ENCODE measurements at regions not wholly inside any gene's neighbourhood (a gene's known extent, or its start where the extent isn't known, plus 50 kb on each side); places are given as distances from the start of the nearest gene placed in this dataset.
A peak's percentile ranks its signal among the peaks of the same experiment; 100 is the strongest.
"Not testable (repeated sequence)": the region's sequence is repeated elsewhere in the genome, so short reads cannot be mapped to it uniquely, and the experiment has no call there.

DNA sequence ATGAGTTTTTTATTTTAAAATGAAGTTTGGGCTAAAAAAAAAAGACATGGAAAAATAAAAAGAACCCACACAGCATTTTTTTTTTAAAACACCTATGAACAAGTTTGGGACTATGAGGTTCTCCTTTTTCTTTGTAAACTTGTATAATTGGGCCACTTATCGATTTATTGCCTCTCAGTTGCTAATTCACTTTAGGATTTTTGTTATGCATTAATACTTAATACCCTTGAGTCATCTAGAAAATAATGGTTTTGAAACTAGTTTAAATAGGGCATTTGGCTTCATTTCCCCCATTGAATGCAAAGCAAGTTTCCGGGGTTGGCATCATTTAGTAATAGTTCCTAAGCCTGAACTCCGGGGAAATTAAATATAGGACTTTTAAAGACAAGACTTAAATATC lies 312.8 kb upstream of the RGS6 start:
- WGBS, 10 experiments = 88 to 100% (median 96%) methylated on average over 2 to 3 of the region's 3 CpGs; no CpG with 5 or more reads in 1 of the 10 experiments
- H3K4me1 ChIP-seq (replicated peaks in 1 of 2) = no peaks in the 10 kb centered on the region
- H3K27ac ChIP-seq = no peak overlapping the region
- in situ Hi-C loops (cut with MboI; ENCODE audit: low pct_unique_long_range_greater_than_20kb in 2 of 9, low sequenced_read_pairs in 9 of 9, unreplicated experiment in 9 of 9) = no loop called here
- ATAC-seq (replicated peaks in 6 of 8) = no peak
- no peak overlapping the region for H3K4me3 ChIP-seq

DNA sequence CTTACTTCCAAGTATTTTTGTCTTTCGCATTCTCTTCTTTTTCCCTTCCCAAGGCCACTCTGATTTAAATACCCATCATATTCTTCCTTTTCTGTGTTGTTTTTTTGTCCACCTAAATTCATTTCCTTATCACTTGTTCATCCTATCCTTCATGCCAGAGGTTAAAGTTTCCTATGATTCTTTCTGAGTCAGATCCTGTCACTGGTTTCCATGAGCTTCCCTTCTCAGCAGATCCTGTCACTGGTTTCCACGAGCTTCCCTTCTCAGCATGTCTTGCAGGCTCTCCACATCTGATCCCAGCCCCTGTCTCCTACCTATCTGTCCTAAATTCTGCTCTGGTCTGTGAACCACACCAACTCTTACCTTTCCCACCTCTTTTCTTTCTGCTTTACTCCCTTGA lies 311.8 kb upstream of the RGS6 start:
- in situ Hi-C loops (cut with MboI; ENCODE audit: low pct_unique_long_range_greater_than_20kb in 2 of 9, low sequenced_read_pairs in 9 of 9, unreplicated experiment in 9 of 9) = no loop called here
- H3K4me1 ChIP-seq (replicated peaks in 1 of 2) = no peaks in the 10 kb centered on the region
- H3K27ac ChIP-seq = no peak overlapping the region
- WGBS, 10 experiments = 50 to 100% (median 94%) methylated on average over 1 to 2 of the region's 2 CpGs; no CpG with 5 or more reads in 1 of the 10 experiments
- H3K4me3 ChIP-seq = no peak overlapping the region
- ATAC-seq (replicated peaks in 6 of 8) = no peak

DNA sequence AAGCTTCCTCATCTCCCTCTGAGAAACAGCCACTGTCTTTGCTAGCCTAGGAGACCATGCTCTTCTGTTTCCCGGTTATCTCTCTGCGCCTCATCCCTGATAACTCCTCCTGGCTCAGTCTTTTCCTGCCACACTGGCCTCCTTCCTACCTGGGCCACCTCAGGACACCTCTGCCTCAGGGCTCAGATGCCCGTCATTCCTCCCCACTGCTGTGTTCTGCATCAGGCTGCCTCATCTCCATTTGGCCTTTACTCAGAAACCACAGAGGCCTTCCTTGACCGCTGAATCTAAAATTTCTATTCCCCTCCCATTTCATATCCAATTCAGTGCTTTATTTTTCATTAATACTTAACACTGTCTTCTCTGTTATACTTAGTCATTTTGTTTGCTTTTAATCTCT lies 311.0 kb upstream of the RGS6 start:
- WGBS, 10 experiments = 50 to 100% (median 92%) methylated on average over 1 to 4 of the region's 4 CpGs
- no peak overlapping the region for H3K27ac ChIP-seq
- no peak for ATAC-seq (replicated peaks in 6 of 8)
- H3K4me3 ChIP-seq = no peak overlapping the region
- in situ Hi-C loops (cut with MboI; ENCODE audit: low pct_unique_long_range_greater_than_20kb in 2 of 9, low sequenced_read_pairs in 9 of 9, unreplicated experiment in 9 of 9) = no loop called here
- H3K4me1 ChIP-seq (replicated peaks in 1 of 2) = no peaks in the 10 kb centered on the region

DNA sequence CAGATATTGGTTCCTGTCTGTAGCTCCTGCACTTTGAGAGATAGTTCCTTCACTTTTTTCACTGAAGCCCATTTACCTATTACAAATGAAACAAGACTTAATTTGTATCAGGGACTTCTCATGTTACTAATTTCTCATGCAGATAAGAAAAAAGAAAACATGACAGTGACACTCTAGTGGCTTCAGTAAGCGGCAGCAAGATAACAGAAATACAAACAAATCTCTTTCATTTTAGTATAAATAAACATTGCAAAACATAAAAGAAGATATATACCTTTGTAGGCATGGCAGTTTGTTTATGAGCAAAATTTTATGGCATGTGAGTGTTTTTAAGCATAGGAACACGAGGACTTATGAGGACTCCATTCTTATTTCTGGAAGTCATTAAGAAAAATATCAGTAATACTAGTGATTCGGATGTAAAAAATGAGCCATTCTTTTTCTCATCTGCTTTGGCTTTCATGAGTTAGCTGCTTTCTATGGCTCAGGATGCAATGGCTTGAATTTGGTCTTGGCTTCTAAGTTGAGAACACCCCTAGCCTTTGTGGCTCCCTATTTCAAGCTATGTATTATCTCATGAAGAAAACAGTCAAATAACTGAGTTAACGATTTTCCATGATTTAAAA lies 310.1 kb upstream of the RGS6 start:
- Histone ChIP-seq H3K4me1 (replicated peaks in 1 of 2) (no peaks in the 10 kb centered on the region), H3K4me3 (no peak overlapping the region), H3K27ac (no peak overlapping the region)
- WGBS, 10 experiments = 55 to 98% (median 84%) methylated on average over 3 to 4 of the region's 4 CpGs; no CpG with 5 or more reads in 2 of the 10 experiments
- in situ Hi-C loops (cut with MboI; ENCODE audit: low pct_unique_long_range_greater_than_20kb in 2 of 9, low sequenced_read_pairs in 9 of 9, unreplicated experiment in 9 of 9) = no loop called here
- no peak for ATAC-seq (replicated peaks in 6 of 8)

DNA sequence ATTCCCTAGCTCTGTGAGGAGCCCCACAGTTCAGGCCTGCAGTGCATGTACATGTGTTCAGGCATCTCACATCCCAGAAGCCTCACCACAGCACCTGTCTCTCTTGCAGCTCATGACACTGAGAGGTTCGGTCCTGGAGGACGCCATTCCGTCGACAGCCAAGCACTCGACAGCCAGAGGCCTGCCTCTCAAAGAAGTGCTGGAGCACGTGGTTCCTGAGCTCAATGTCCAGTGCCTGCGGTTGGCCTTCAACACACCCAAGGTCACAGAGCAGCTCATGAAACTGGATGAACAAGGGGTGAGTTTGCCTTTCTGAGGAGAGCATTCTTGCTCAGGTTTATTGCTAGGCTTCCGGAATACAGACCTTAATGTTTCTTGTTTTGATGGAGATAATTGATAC lies 308.3 kb upstream of the RGS6 start:
- in situ Hi-C loops (cut with MboI; ENCODE audit: low pct_unique_long_range_greater_than_20kb in 2 of 9, low sequenced_read_pairs in 9 of 9, unreplicated experiment in 9 of 9) = no loop called here
- H3K4me1 ChIP-seq (replicated peaks in 1 of 2) = no peaks in the 10 kb centered on the region
- no peak overlapping the region for H3K4me3 ChIP-seq
- H3K27ac ChIP-seq = no peak overlapping the region
- ATAC-seq (replicated peaks in 6 of 8) = no peak
- 75 to 100% (median 91%) methylated on average over 1 to 7 of the region's 8 CpGs; no CpG with 5 or more reads in 2 of the 10 experiments for whole genome bisulfite sequencing, 10 experiments

DNA sequence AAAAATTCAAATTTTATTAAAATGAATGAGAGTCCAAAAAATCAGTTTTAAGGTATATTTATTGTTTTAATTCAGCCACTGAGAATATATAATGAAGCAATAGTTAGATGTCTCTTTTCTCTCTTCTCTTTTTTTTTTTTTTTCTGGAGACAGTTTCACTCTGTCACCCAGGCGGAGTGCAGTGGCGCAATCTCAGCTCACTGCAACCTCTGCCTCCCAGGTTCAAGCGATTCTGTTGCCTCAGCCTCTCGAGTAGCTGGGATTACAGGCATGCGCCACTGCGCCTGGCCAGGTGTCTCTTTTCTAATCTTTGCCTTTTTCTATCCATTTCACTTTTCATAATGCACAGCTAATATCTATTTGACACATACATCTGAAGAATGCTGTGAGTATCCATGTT lies 307.1 kb upstream of the RGS6 start:
- Histone ChIP-seq H3K27ac (no peak overlapping the region), H3K4me1 (replicated peaks in 1 of 2) (no peaks in the 10 kb centered on the region), H3K4me3 (no peak overlapping the region)
- in situ Hi-C loops (cut with MboI; ENCODE audit: low pct_unique_long_range_greater_than_20kb in 2 of 9, low sequenced_read_pairs in 9 of 9, unreplicated experiment in 9 of 9) = no loop called here
- no peak for ATAC-seq (replicated peaks in 6 of 8)
- WGBS, 10 experiments = 93 to 100% (median 100%) methylated on average over 1 to 6 of the region's 6 CpGs; no CpG with 5 or more reads in 1 of the 10 experiments

DNA sequence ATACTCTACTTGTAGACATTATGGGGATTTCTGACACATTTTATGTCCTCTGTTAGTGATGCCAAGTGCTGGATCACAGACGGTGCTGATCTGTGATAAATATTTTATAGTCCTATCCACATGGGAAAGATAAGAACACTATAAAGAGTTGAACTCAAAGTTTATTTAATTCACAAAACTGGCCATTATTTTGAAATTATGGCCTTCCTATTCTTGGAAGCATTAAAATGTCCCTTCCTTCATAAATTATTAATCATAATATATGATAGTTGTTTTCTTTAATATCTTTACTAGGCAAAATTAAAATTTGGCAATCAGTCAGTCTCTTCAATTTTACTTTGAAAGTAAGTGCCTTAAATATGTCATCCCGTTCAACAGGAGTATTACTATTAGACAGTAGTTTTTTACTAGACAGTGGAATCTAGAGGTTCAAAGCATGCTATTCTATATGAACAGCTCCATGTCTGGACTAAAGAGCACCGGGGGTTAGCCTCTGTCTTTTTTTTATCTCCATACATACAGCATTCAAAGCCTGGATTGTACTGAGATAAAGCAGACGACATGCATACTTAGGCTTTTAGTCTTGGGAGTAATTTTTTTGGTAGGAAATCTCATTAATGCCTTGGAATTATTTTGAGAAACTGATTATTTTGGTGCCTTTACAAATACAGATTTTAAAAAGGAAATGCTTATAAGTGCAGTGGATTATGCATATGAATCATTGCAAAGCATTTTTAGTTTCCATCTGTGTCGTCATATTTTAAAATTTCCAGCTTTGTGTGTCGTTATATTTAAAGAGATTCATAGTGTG lies 306.1 kb upstream of the RGS6 start:
- in situ Hi-C loops (cut with MboI; ENCODE audit: low pct_unique_long_range_greater_than_20kb in 2 of 9, low sequenced_read_pairs in 9 of 9, unreplicated experiment in 9 of 9) = no loop called here
- WGBS, 10 experiments = 35 to 98% (median 81%) methylated on average over 3 to 6 of the region's 6 CpGs
- H3K27ac ChIP-seq = no peak overlapping the region
- peak in 2 of 8 experiments; percentile 41 to 65 for ATAC-seq (replicated peaks in 6 of 8)
- no peaks in the 10 kb centered on the region for H3K4me1 ChIP-seq (replicated peaks in 1 of 2)
- H3K4me3 ChIP-seq = no peak overlapping the region

DNA sequence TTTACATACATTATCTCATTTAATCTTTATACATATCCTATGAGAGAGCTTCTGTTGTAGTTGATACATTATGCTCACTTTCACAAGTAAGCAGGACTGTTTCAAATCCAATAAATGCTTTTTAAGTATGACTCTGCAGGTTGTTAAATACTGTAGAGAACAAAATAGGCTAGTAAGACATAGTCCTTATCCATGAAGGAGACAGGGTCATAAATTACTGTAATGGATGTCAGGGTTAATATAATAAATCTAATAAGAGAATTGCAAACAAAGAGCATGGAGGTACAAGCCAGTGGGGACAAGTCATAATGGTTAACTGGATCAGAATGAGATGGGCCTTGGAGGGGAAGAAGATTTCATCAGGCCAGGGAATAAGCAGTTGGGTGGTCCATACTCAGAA lies 303.8 kb upstream of the RGS6 start:
- ATAC-seq (replicated peaks in 6 of 8) = no peak
- no peak overlapping the region for H3K27ac ChIP-seq
- in situ Hi-C loops (cut with MboI; ENCODE audit: low pct_unique_long_range_greater_than_20kb in 2 of 9, low sequenced_read_pairs in 9 of 9, unreplicated experiment in 9 of 9) = no loop called here
- H3K4me1 ChIP-seq (replicated peaks in 1 of 2) = no peaks in the 10 kb centered on the region
- no peak overlapping the region for H3K4me3 ChIP-seq

DNA sequence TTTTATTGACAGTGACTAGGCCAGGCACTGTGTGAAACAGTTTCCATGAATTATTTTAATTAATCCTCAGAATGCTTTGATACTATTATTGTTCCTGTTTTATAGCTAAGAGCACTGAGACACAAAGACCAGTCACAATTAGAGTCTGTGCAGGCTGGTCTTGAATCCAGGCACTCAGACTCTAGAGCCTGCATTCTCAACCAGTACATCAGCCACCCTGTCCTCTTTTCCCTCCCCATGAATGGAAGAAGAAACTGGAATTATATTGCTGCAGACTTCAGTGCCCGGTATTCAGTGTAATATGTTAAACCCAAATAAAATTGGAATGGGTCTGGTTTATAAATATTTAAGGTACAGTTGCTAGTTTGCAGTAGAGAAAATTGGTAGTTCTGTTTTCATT lies 303.0 kb upstream of the RGS6 start:
- Histone ChIP-seq H3K4me3 (no peak overlapping the region), H3K4me1 (replicated peaks in 1 of 2) (no peaks in the 10 kb centered on the region), H3K27ac (no peak overlapping the region)
- ATAC-seq (replicated peaks in 6 of 8) = no peak
- in situ Hi-C loops (cut with MboI; ENCODE audit: low pct_unique_long_range_greater_than_20kb in 2 of 9, low sequenced_read_pairs in 9 of 9, unreplicated experiment in 9 of 9) = no loop called here
- 92 to 100% (median 100%) methylated on average over 1 of the region's 1 CpG; no CpG with 5 or more reads in 2 of the 10 experiments for WGBS, 10 experiments

DNA sequence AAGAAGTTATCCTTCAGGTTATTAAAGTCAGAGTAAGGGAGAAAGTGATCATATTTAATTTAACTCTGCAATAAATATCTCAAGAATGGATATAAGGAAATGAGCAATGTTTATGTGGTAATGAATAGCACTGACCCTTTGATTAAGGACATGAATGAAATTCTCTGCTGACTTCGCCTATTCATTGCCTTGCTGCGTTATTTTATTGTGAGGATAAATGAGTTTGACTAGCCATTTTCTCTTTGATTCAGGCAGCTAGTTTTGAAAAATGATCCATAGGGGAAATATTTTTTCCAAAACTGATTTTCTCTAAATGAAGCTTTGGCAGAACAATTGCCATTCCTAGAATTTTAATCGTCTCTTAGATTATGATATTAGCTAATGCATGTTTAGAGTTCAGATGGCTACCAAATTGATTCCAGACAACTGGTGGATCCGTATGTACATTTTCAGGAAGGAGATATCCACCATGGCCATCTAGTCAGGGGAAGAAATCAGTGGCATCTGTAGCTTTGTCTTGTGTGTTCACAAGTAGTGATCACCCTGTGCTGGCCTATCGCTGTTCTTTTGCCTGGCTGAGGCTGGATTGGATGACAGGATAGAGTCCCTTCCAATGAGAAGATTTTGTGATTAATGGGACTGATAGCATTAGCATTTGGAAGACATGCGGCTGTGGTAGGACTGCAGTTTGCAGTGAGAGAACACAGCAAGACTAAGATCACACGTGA lies 302.3 kb upstream of the RGS6 start:
- peak in 5 of 8 experiments; percentile 15 to 74 (median 37) for ATAC-seq (replicated peaks in 6 of 8)
- no peak overlapping the region for H3K27ac ChIP-seq
- in situ Hi-C loops (cut with MboI; ENCODE audit: low pct_unique_long_range_greater_than_20kb in 2 of 9, low sequenced_read_pairs in 9 of 9, unreplicated experiment in 9 of 9) = no loop called here

DNA sequence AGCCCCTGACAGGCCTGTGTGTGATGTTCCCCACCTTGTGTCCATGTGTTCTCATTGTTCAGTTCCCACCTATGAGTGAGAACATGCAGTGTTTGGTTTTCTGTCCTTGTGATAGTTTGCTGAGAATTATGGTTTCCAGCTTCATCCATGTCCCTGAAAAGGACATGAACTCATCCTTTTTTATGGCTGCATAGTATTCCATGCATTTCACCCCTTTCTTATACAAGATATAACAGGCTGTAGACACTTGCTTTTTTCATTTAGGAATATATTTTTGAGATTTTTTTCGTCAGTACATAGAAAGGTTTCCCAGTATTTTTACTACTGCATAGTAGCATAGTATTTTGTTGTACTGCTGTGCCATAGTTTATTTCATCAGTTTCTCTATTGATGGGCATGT lies 301.2 kb upstream of the RGS6 start:
- not testable (repeated sequence) for H3K4me3 ChIP-seq

More for the DNA sequence above, 302.3 kb upstream of the RGS6 start:
- Histone ChIP-seq H3K4me3 (no peak overlapping the region), H3K4me1 (replicated peaks in 1 of 2) (no peaks in the 10 kb centered on the region)
- WGBS, 10 experiments = 25 to 100% (median 71%) methylated on average over 2 to 7 of the region's 7 CpGs; no CpG with 5 or more reads in 1 of the 10 experiments

DNA sequence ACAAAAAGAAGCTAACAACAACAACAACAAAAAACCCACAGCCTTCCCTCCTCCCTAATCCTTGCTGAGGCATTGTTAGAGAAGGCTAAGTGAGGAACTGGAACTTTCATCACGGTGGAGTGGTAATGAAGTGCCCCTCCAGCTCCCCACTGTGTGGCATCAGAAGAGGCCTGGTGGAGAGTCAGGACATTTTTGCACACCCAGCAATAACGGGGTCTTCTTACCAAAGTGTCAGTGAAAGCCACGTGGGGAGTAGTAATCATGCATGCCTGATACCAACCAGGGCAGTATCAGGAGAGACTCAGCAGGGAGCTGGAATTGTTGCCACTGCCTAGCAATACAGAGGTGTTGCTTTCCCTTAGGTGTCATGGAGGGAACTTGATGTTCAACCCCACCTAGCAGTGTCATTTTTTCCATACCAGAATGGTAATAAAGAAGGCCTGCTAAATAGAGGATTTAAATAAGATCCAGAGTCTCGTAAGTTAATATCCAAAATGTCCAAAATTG lies 299.7 kb upstream of the RGS6 start:
- H3K27ac ChIP-seq = no peak overlapping the region
- H3K4me3 ChIP-seq = no peak overlapping the region
- no peak for ATAC-seq (replicated peaks in 6 of 8)
- in situ Hi-C loops (cut with MboI; ENCODE audit: low pct_unique_long_range_greater_than_20kb in 2 of 9, low sequenced_read_pairs in 9 of 9, unreplicated experiment in 9 of 9) = no loop called here
- WGBS, 10 experiments = 68 to 100% (median 96%) methylated on average over 1 to 3 of the region's 4 CpGs; no CpG with 5 or more reads in 2 of the 10 experiments
- H3K4me1 ChIP-seq (replicated peaks in 1 of 2) = no peaks in the 10 kb centered on the region

More for the DNA sequence above, 301.2 kb upstream of the RGS6 start:
- H3K27ac ChIP-seq; H3K4me1 ChIP-seq (replicated peaks in 1 of 2); in situ Hi-C loops (cut with MboI; ENCODE audit: low pct_unique_long_range_greater_than_20kb in 2 of 9, low sequenced_read_pairs in 9 of 9, unreplicated experiment in 9 of 9); ATAC-seq (replicated peaks in 6 of 8): not testable (repeated sequence)
- 50 to 100% (median 86%) methylated on average over 1 of the region's 1 CpG; no CpG with 5 or more reads in 2 of the 10 experiments for WGBS, 10 experiments

DNA sequence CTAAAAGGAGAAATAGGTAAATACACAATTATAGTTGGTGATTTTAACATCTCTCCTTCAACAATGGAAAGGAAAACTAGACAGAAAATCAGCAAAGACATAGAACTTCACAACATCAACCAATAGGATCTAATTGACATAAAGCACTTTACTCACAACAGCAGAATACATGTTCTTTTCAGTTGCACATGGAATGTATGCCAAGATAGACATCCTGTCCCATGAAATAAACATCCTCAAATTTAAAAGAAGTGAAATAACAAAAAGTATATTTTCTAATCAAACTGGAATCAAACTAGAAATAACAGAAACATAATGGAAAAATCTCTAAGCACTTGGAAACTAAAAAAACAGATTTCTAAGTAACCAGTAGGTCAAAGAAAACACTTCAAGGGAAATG lies 296.2 kb upstream of the RGS6 start:
- Histone ChIP-seq H3K27ac (no peak overlapping the region), H3K4me1 (replicated peaks in 1 of 2) (no peaks in the 10 kb centered on the region)
- in situ Hi-C loops (cut with MboI; ENCODE audit: low pct_unique_long_range_greater_than_20kb in 2 of 9, low sequenced_read_pairs in 9 of 9, unreplicated experiment in 9 of 9) = no loop called here

More for the DNA sequence above, 296.2 kb upstream of the RGS6 start:
- no peak overlapping the region for H3K4me3 ChIP-seq
- no peak for ATAC-seq (replicated peaks in 6 of 8)

All from motor neuron (in vitro differentiated cells).